ENCODE measurements at regions not wholly inside any gene's neighbourhood (a gene's known extent, or its start where the extent isn't known, plus 50 kb on each side); places are given as distances from the start of the nearest gene placed in this dataset.

- intact Hi-C loops (cut with DNase I), result no loop called here
- H3K27ac ChIP-seq, result no peak overlapping the region
- no peaks in the 10 kb centered on the region for H3K9me3 ChIP-seq
- no peak overlapping the region for H3K4me3 ChIP-seq
- TF ChIP-seq, protein P1, sequence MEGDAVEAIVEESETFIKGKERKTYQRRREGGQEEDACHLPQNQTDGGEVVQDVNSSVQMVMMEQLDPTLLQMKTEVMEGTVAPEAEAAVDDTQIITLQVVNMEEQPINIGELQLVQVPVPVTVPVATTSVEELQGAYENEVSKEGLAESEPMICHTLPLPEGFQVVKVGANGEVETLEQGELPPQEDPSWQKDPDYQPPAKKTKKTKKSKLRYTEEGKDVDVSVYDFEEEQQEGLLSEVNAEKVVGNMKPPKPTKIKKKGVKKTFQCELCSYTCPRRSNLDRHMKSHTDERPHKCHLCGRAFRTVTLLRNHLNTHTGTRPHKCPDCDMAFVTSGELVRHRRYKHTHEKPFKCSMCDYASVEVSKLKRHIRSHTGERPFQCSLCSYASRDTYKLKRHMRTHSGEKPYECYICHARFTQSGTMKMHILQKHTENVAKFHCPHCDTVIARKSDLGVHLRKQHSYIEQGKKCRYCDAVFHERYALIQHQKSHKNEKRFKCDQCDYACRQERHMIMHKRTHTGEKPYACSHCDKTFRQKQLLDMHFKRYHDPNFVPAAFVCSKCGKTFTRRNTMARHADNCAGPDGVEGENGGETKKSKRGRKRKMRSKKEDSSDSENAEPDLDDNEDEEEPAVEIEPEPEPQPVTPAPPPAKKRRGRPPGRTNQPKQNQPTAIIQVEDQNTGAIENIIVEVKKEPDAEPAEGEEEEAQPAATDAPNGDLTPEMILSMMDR (IDR thresholded peaks at IDR 0.05), result no peak
- H3K27me3 ChIP-seq, result no peaks in the 10 kb centered on the region
- no peaks in the 10 kb centered on the region for H3K36me3 ChIP-seq
- H3K4me1 ChIP-seq, result no peaks in the 10 kb centered on the region
- no peak for DNase-seq (ENCODE audit: low spot score in 2 of 2)
These were observed 160.2 kb downstream of the URI1 start for GRCh38 chr19:30102239-30102638.

DNA sequence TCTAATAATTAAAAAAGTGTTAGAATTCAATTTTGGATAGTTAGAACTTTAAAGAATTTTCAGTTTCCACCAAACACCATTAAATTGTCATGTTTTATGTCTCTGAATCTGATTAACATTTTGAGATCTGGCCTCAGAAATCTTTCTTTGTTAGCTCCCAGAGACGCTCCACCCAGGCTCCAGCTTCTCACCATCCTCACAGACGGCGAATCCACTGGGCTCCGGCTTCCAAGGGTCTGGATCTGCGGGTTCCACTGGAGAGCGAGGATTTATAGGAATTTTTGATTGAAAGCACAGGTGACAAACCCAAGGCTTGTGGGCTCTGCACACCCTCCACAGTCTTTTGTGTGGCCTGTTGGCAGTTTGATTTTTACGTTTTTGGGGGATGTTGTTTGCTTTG lies 160.6 kb downstream of the URI1 start:
- no peaks in the 10 kb centered on the region for H3K36me3 ChIP-seq
- TF ChIP-seq, protein P1 (IDR thresholded peaks at IDR 0.05), result no peak
- H3K4me3 ChIP-seq, result no peak overlapping the region
- no peaks in the 10 kb centered on the region for H3K27me3 ChIP-seq
- no peak overlapping the region for H3K27ac ChIP-seq
- intact Hi-C loops (cut with DNase I), result no loop called here
- no peak for DNase-seq (ENCODE audit: low spot score in 2 of 2)
- H3K9me3 ChIP-seq, result no peaks in the 10 kb centered on the region
- no peaks in the 10 kb centered on the region for H3K4me1 ChIP-seq

GRCh38 chr19:30103981-30104380 lies 161.9 kb downstream of the URI1 start:
- Histone ChIP-seq H3K9me3 (no peaks in the 10 kb centered on the region), H3K4me1 (no peaks in the 10 kb centered on the region), H3K36me3 (no peaks in the 10 kb centered on the region), H3K27ac (no peak overlapping the region), H3K27me3 (no peaks in the 10 kb centered on the region), H3K4me3 (no peak overlapping the region)
- intact Hi-C loops (cut with DNase I), result no loop called here
- no peak for DNase-seq (ENCODE audit: low spot score in 2 of 2)
- TF ChIP-seq, protein P1 (IDR thresholded peaks at IDR 0.05), result no peak

DNA sequence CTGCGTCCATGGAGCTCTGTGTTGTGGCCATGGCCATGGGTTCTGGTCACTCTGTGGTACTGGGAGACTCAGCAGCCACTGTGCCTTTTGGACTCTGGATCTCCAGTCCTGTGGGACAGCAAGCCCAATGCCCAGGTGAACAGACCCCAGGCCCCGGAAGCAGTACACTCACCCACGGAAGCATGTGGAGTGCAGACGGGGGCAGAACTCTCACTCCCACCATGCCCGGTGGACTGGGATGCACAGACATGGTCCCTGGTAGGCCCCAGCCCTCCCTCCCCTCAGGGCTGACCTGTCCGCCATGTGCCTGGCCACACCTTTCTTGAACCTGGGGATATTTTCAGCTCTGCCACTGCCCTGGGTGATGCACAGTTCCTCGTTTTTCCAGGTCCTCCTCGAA lies 163.3 kb downstream of the URI1 start:
- TF ChIP-seq, protein P1 (IDR thresholded peaks at IDR 0.05), result no peak
- no peak for DNase-seq (ENCODE audit: low spot score in 2 of 2)
- Histone ChIP-seq H3K4me3 (no peak overlapping the region), H3K36me3 (no peaks in the 10 kb centered on the region), H3K27me3 (no peaks in the 10 kb centered on the region), H3K4me1 (no peaks in the 10 kb centered on the region), H3K9me3 (no peaks in the 10 kb centered on the region), H3K27ac (no peak overlapping the region)
- intact Hi-C loops (cut with DNase I), result no loop called here

DNA sequence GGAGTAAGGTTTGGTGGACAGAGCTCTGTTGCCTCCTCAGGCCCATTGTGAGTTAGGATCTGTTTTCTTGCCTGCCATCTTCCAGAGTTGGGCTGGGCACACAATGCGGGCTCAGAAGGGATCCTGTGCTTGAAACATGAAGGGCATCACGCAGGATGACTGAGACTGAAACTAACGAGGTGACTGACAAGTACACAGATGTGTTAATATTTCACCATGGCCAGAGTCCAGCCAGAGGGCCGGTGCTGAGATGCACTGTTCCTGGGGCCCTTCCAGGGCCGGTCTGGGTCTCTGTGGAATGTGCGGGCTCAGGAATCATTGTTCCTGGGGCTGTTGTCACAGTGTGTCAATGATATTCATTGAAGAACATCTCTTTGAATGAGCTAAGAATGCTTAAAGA lies 163.7 kb downstream of the URI1 start:
- TF ChIP-seq, protein P1 (IDR thresholded peaks at IDR 0.05), result no peak
- H3K27me3 ChIP-seq, result no peaks in the 10 kb centered on the region

GRCh38 chr19:30106417-30107095 lies 164.5 kb downstream of the URI1 start:
- no peak overlapping the region for H3K4me3 ChIP-seq
- no peaks in the 10 kb centered on the region for H3K9me3 ChIP-seq
- no peaks in the 10 kb centered on the region for H3K36me3 ChIP-seq
- intact Hi-C loops (cut with DNase I), result no loop called here
- H3K4me1 ChIP-seq, result no peaks in the 10 kb centered on the region
- H3K27ac ChIP-seq, result no peak overlapping the region
- DNase-seq (ENCODE audit: low spot score in 2 of 2), result no peak
- TF ChIP-seq, protein P1 (IDR thresholded peaks at IDR 0.05), result no peak
- no peaks in the 10 kb centered on the region for H3K27me3 ChIP-seq

More for the DNA sequence above, 163.7 kb downstream of the URI1 start:
- no peak for DNase-seq (ENCODE audit: low spot score in 2 of 2)
- intact Hi-C loops (cut with DNase I), result no loop called here
- Histone ChIP-seq H3K4me3 (no peak overlapping the region), H3K9me3 (no peaks in the 10 kb centered on the region), H3K4me1 (no peaks in the 10 kb centered on the region), H3K36me3 (no peaks in the 10 kb centered on the region), H3K27ac (no peak overlapping the region)
